Fibroblast of pulmonary artery (primary cell): ENCODE measurements at regions not wholly inside any gene's neighbourhood (a gene's known extent, or its start where the extent isn't known, plus 50 kb on each side); places are given as distances from the start of the nearest gene placed in this dataset.

Experiments used
- DNase-seq: peaks from one replicate; pipeline ENCODE4 v3.0.0-alpha.2; 2010; ENCODE audit warnings: low read depth
- H3K4me3 ChIP-seq: replicated peaks from 2 replicates; pipeline ENCODE4 v1.5.1; 2011; ENCODE audit warnings: low read depth, mild to moderate bottlenecking, control low read depth, low read length, moderate library complexity
- CTCF ChIP-seq: IDR thresholded peaks from 2 replicates; pipeline ENCODE4 v1.5.1; 2011; ENCODE audit warnings: mild to moderate bottlenecking, control low read depth, low read length, inconsistent platforms; ENCODE audit errors: missing control alignments

- DNase-seq = no peak
- no peak overlapping the region for H3K4me3 ChIP-seq
- TF ChIP-seq CTCF = no peak
Observed at GRCh38 chr1:8171751-8172464, 145.8 kb upstream of the ERRFI1 start.

GRCh38 chr1:8170059-8170835 is 144.1 kb upstream of the ERRFI1 start:
- no peak overlapping the region for H3K4me3 ChIP-seq
- no peak for TF ChIP-seq CTCF
- no peak for DNase-seq

GRCh38 chr1:8169364-8170058 is 143.4 kb upstream of the ERRFI1 start:
- DNase-seq = peak; percentile 92
- no peak for TF ChIP-seq CTCF
- H3K4me3 ChIP-seq = no peak overlapping the region

GRCh38 chr1:8167936-8168335 is 141.8 kb upstream of the ERRFI1 start:
- H3K4me3 ChIP-seq = no peak overlapping the region
- TF ChIP-seq CTCF = no peak
- DNase-seq = no peak

DNA sequence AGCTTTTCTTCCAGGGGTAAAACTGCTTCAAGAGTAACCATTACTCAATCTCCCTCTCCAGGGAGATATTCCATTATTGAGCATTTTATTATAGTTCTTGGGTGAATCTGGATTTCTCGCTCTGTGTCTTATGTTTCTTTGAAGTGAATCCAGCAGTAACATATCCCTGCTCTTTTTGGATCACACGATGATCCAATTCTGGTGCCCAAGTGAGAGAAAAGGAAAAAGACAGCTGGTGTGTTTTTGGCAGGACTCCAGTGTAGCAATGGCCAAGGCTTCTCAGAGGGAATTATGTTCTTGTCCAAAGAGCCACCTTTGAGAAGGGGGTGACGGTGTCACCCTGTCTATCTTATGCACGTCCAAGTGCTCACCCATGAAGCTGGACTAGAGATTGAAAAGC is 140.3 kb upstream of the ERRFI1 start:
- no peak for TF ChIP-seq CTCF
- H3K4me3 ChIP-seq = no peak overlapping the region
- DNase-seq = no peak

DNA sequence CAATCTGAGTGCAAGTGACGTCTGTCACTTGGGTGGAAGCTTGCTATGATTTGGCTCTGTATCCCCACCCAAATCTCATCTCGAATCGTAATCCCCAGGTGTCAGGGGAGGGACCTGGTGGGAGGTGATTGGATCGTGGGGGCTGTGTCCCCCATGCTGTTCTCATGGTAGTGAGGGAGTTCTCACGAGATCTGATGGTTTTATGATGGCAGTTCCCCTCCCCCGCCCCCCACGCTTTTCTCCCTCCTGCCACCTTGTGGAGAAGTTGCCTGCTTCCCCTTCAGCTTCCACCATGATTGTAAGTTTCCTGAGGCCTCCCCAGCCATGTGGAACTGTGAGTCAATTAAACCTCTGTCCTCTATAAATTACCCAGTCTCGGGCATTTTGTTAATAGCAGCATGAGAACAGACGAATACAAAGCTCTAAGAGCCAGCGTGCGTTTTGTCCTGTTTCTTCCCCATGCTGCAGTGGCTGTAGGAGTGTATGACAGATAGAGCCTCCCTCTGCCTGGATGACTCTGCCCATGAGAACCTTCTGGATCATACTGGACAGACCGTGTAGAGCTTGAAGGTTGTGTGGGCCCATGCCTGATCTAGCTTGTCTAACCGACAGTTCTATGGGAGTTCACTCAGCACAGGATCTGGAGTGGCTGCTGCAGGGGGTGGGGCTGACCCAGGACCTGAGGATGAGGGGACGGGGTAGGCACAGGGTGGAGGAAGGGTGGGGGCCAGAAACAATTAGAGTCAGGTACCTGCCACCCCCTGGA is 139.7 kb upstream of the ERRFI1 start:
- no peak for DNase-seq
- H3K4me3 ChIP-seq = no peak overlapping the region
- TF ChIP-seq CTCF = peak; percentile 6
